ENCODE measurements at regions not wholly inside any gene's neighbourhood (a gene's known extent, or its start where the extent isn't known, plus 50 kb on each side); places are given as distances from the start of the nearest gene placed in this dataset.

DNA sequence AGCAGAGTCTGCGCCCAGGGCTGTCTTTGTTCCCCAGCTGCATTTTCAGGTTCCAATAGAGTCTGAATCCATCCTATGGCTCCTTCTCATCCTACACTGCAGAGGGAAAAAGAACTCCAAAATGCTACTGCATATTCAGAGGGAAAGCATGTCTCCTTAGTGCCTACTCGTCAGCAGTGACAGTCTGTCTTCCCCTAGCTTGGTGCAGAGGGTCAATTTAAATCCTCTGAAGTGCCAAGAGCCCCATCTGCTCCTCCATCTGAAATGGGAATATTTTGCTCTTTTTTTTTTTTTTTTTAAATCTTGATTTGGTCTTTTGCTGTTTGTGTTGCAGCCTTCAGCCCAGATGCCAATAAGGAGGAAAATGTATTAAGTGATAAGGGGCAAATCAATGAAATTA, 199.3 kb downstream of the RNF144A start:
- no peak overlapping the region for H3K9ac ChIP-seq (ENCODE audit: insufficient read depth, low read length, poor library complexity, severe bottlenecking)
- no peaks in the 10 kb centered on the region for H3K27me3 ChIP-seq (ENCODE audit: control insufficient read depth in 2 of 2, insufficient read depth in 2 of 2, low read length in 2 of 2)
- Mint-ChIP-seq H3K4me1 (peaks cover 4% of the 10 kb centered on the region), H3K9me3 (peaks cover 0 to 3% (median 2%) of the 10 kb centered on the region in 7 donors), H3K27me3 (ENCODE audit: low read depth in 3 of 3) (peaks cover 0 to 5% (median 2%) of the 10 kb centered on the region in 3 donors), H3K27ac (no peak overlapping the region), H3K4me3 (no peak overlapping the region), H3K36me3 (no peaks in the 10 kb centered on the region)
- H3K79me2 ChIP-seq (ENCODE audit: insufficient read depth, low read length) = no peaks in the 10 kb centered on the region
- no peaks in the 10 kb centered on the region for H3K4me1 ChIP-seq (ENCODE audit: control insufficient read depth in 1 of 2, insufficient read depth in 2 of 2, low read length in 2 of 2)
- TF ChIP-seq, protein P1, sequence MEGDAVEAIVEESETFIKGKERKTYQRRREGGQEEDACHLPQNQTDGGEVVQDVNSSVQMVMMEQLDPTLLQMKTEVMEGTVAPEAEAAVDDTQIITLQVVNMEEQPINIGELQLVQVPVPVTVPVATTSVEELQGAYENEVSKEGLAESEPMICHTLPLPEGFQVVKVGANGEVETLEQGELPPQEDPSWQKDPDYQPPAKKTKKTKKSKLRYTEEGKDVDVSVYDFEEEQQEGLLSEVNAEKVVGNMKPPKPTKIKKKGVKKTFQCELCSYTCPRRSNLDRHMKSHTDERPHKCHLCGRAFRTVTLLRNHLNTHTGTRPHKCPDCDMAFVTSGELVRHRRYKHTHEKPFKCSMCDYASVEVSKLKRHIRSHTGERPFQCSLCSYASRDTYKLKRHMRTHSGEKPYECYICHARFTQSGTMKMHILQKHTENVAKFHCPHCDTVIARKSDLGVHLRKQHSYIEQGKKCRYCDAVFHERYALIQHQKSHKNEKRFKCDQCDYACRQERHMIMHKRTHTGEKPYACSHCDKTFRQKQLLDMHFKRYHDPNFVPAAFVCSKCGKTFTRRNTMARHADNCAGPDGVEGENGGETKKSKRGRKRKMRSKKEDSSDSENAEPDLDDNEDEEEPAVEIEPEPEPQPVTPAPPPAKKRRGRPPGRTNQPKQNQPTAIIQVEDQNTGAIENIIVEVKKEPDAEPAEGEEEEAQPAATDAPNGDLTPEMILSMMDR (IDR thresholded peaks at IDR 0.05) = no peak
- 100% methylated on average over 1 of the region's 2 CpGs for WGBS (ENCODE audit: insufficient coverage)
- no peaks in the 10 kb centered on the region for H3K36me3 ChIP-seq (replicated peaks in 1 of 2; ENCODE audit: control insufficient read depth in 1 of 2, insufficient read depth in 2 of 2, low read length in 2 of 2)
- H2AFZ ChIP-seq (ENCODE audit: insufficient read depth, low read depth, low read length, poor library complexity, severe bottlenecking) = no peak overlapping the region
- no peak overlapping the region for H3K4me3 ChIP-seq (replicated peaks in 1 of 3; ENCODE audit: low read depth in 2 of 3, low read length in 3 of 3)
- no peak for DNase-seq
- no peak overlapping the region for H3K27ac ChIP-seq (ENCODE audit: low read depth in 1 of 2, low read length in 2 of 2)
- no peaks in the 10 kb centered on the region for H4K20me1 ChIP-seq (ENCODE audit: insufficient read depth, low read length)
- no peak overlapping the region for H3K4me2 ChIP-seq (replicated peaks; ENCODE audit: extremely low read depth, low read length, poor library complexity, severe bottlenecking)
- intact Hi-C loops (cut with micrococcal nuclease) = no loop called here
- no peaks in the 10 kb centered on the region for H3K9me3 ChIP-seq (replicated peaks in 1 of 2; ENCODE audit: control insufficient read depth in 1 of 2, insufficient read depth in 1 of 2, low read length in 2 of 2)

DNA sequence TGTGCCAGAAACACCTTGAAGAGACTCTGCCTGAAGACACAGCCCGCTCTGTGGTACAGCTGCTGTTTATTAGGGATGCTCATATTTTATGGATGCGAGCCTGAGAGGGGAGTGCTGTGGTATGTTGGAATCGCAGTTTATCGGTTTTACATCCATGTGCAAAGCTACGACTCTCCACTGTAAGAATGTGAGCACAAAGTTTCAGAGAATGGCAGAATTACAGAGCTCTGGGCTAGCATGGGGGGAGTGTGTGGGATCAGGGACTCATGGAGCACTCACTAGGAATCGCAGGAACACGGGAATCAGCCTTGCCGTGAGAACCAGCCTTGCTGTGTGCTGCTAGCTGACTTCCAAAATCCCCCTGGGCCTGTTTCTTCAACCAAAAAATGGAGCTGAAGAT, 199.9 kb downstream of the RNF144A start:
- no peak overlapping the region for H2AFZ ChIP-seq (ENCODE audit: insufficient read depth, low read depth, low read length, poor library complexity, severe bottlenecking)
- H3K9ac ChIP-seq (ENCODE audit: insufficient read depth, low read length, poor library complexity, severe bottlenecking) = no peak overlapping the region
- H3K27ac ChIP-seq (ENCODE audit: low read depth in 1 of 2, low read length in 2 of 2) = no peak overlapping the region
- Mint-ChIP-seq H3K4me3 (no peak overlapping the region), H3K27ac (no peak overlapping the region), H3K27me3 (ENCODE audit: low read depth in 3 of 3) (peaks cover 0 to 4% (median 2%) of the 10 kb centered on the region in 3 donors), H3K9me3 (peaks cover 0 to 3% (median 2%) of the 10 kb centered on the region in 7 donors), H3K4me1 (peaks cover 4% of the 10 kb centered on the region), H3K36me3 (no peaks in the 10 kb centered on the region)
- no peaks in the 10 kb centered on the region for H3K9me3 ChIP-seq (replicated peaks in 1 of 2; ENCODE audit: control insufficient read depth in 1 of 2, insufficient read depth in 1 of 2, low read length in 2 of 2)
- H3K27me3 ChIP-seq (ENCODE audit: control insufficient read depth in 2 of 2, insufficient read depth in 2 of 2, low read length in 2 of 2) = no peaks in the 10 kb centered on the region
- H3K4me3 ChIP-seq (replicated peaks in 1 of 3; ENCODE audit: low read depth in 2 of 3, low read length in 3 of 3) = no peak overlapping the region
- no peaks in the 10 kb centered on the region for H3K36me3 ChIP-seq (replicated peaks in 1 of 2; ENCODE audit: control insufficient read depth in 1 of 2, insufficient read depth in 2 of 2, low read length in 2 of 2)
- 98% methylated on average over 7 of the region's 8 CpGs for WGBS (ENCODE audit: insufficient coverage)
- no peaks in the 10 kb centered on the region for H3K4me1 ChIP-seq (ENCODE audit: control insufficient read depth in 1 of 2, insufficient read depth in 2 of 2, low read length in 2 of 2)
- TF ChIP-seq, protein P1 (IDR thresholded peaks at IDR 0.05) = no peak
- H3K4me2 ChIP-seq (replicated peaks; ENCODE audit: extremely low read depth, low read length, poor library complexity, severe bottlenecking) = no peak overlapping the region
- H3K79me2 ChIP-seq (ENCODE audit: insufficient read depth, low read length) = no peaks in the 10 kb centered on the region
- intact Hi-C loops (cut with micrococcal nuclease) = no loop called here
- DNase-seq = no peak
- no peaks in the 10 kb centered on the region for H4K20me1 ChIP-seq (ENCODE audit: insufficient read depth, low read length)

Data from CD14-positive monocyte (primary cell).